ENCODE measurements at regions not wholly inside any gene's neighbourhood (a gene's known extent, or its start where the extent isn't known, plus 50 kb on each side); places are given as distances from the start of the nearest gene placed in this dataset.

DNA sequence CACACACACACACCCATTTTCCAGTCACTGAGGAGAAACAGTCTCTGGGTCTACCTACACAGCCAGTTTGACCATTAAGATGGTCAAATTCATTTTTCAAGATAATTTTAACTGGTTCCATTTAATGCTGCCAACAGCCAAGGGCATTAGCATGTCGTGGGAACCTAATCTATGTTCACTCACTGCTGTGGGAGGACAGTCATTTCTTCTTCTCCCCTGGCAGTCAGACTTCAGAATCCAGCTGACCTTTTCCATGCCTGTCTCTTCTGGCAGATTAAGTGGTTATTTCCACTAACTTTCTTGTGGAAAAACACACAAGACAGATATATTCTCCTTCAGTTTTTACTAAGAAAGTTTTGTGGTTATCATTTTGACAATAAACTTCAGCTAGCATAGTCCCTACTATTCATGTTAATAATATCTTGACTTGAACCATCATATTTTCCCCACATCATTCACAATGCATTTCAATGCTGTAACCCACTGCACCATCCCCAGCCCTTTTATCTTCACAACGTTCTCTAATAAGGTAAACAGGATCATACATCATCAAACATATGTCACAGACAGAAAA lies 82.2 kb downstream of the DAD1 start:
- TF ChIP-seq NFRKB (IDR thresholded peaks at IDR 0.05) = no peak
- no peak for TF ChIP-seq L3MBTL2 (conservative IDR thresholded peaks at IDR 0.05)
- TF ChIP-seq FOXM1 (IDR thresholded peaks at IDR 0.05; ENCODE audit: borderline replicate concordance) = no peak
- TF ChIP-seq ZNF384 (IDR thresholded peaks at IDR 0.05) = no peak
- no peak for TF ChIP-seq SP1 (IDR thresholded peaks at IDR 0.05)

Data from HEK293T (cell line).